NOMO-1 treated with dmso at 0.1 percent for 144 hours (cell line): ENCODE measurements at regions not wholly inside any gene's neighbourhood (a gene's known extent, or its start where the extent isn't known, plus 50 kb on each side); places are given as distances from the start of the nearest gene placed in this dataset.

Source experiments
- DNase-seq: peaks from one replicate; lab custom pipeline; 2025; ENCODE audit not compliant: unreplicated experiment; lab: John Stamatoyannopoulos, UW

DNA sequence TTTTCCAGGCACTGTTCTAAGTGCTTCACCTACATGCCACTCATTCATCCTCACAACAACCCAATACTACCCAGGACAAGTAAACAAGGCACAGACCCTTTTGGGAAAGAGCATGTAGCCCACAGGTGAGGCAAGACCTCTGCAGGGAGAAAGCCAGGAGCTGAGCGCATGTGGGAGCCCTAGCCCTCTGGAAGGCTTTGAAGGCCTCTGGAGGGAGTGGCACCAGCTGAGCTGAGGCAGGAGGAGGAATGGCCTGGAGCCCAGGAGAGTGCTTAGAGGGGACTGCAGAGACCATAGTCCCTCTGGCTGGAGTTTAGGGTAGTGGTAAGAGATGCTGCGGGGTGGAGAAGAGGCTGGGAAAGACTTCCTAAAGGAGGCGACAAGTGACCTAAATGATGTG is 516.5 kb downstream of the FUT8 start:
- no peak for DNase-seq

GRCh38 chr14:65933400-65934069 is 521.0 kb downstream of the FUT8 start:
- DNase-seq = no peak

- DNase-seq = no peak
Observed at GRCh38 chr14:65934070-65934435, 521.5 kb downstream of the FUT8 start.

- DNase-seq = no peak
Observed at GRCh38 chr14:65936342-65936975, 523.9 kb downstream of the FUT8 start.

- no peak for DNase-seq
Observed at GRCh38 chr14:65937079-65937959, 524.8 kb downstream of the FUT8 start.

- no peak for DNase-seq
Observed at GRCh38 chr14:65937960-65938316, 525.4 kb downstream of the FUT8 start.

- DNase-seq = no peak
Observed at GRCh38 chr14:65938738-65939137, 526.2 kb downstream of the FUT8 start.

- no peak for DNase-seq
Observed at GRCh38 chr14:65939184-65939583, 526.7 kb downstream of the FUT8 start.

DNA sequence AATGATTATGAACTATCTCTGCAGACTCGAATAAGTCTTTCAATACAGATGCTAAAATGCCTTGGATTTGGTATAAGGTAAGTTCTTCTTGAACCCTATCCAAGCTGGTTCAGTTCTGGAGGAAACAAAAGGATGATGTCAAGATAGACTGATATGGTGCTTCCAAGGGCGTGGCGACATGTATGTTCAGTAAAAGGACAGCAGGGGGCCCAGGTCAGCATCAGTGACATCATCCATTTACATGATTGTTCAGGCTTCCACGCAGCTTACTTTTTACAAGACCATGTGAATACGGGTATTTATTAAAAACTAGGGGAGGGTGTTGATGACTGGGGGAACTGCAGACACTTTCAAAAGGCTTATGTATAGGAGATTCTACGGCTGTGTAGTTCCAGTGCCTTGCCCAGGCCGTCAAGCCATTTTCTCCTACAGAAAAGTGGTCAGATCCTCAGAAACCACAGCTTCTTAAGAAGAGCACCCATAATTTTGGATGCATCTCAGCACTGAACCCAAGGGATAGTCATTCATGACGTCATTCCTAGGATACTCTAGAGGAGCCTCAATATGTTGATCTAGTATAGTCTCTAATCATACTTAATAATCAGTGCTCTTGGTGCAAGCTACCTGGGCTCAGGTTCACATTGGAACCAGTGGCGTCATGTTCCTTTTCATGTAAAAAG is 527.7 kb downstream of the FUT8 start:
- DNase-seq = no peak

DNA sequence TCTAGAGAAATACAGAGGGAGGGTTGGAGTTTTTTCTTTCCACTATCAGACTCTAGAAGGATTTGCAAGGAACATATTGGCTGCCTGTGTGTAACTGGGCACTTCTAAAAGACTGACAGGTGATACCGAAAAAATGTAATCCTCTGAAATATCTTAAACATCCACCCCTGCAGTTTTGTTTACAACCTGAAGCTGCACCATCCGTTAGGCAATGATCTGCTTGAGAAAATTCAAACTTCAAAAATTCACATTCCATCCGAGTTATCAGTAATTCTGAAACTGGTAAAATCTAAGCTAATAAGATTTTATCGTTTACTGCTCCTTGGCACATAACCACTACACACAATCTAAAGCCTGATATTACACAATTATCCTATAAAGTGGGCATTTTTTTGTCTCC is 528.6 kb downstream of the FUT8 start:
- DNase-seq = no peak

DNA sequence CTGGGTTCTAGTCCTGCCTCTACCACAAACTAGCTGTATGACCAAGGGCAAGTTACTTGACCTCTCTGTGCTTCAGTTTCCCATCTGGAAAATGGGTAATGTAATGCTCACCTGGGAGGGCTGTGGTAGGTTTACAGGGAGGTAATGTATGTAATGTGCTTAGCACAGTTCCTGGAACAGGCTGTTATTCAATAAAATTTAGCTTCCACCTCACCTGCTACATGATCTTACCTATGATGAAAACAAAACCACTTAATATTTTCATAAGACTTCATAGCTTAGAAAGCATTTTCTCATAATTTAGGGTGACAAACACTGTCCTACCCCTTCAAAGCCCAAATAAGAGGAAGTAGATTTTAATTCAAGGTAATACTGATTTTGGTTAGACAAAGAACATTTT is 530.6 kb downstream of the FUT8 start:
- no peak for DNase-seq

DNA sequence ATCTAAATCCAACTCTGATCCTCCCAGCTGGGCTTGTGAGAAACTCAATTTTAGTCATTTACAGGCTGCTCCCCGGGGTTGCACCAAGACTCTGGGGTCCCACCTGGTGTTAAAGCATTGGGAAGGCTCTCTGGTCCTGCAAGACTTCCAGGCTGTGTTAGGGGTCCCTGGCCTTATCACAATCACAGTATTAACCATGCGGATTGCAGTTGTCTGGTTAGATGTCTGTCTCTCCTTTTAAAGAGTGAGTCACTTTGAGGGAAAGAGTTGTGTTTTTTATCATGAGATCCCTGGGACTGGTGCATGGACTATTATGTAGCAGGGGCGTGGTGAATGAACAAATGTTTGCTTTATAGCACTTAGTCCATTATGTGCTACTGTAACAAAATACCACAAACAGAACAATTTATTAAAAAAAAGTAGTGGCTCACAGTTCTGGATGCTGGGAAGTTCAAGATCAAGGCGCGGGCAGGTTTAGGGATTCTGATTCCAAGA is 531.4 kb downstream of the FUT8 start:
- no peak for DNase-seq

DNA sequence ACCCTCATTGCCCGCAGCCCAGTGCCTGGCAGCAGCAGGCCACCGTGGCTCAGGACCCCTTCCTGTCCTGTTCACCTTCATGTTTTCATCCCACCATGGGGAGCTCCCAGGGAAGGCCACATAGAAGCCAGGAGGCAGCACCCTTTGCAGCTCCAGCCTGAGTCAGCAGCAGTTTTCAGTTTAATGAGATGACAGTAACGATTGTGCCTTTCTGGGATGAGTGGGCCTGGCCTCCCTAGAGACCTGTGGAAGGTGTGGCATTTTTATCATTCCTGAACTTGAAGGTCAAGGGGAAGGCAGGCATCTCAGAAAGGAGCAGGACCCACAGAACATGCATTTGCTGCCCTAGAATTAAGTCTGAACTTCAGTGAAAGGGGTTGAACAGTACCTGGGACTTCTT is 532.8 kb downstream of the FUT8 start:
- DNase-seq = no peak

DNA sequence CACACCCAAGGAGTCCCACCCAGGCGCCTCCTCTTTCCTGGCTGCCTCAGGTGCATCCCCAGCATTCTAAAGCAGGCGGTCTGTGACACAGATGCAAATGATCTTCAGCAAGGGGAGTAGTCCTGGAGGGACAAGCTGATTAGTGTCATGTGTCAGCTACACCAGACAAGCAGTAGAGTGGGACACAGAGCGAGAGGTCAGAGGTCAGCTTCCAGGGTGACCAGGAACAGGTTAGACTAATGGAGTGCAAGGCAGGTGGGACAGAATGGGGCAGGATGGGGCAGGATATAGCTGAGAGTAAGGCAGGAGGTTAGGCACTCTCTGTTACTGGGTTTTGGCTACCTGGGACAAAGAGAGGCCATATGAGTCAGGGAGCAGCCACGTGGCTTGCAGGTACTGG is 534.0 kb downstream of the FUT8 start:
- no peak for DNase-seq

DNA sequence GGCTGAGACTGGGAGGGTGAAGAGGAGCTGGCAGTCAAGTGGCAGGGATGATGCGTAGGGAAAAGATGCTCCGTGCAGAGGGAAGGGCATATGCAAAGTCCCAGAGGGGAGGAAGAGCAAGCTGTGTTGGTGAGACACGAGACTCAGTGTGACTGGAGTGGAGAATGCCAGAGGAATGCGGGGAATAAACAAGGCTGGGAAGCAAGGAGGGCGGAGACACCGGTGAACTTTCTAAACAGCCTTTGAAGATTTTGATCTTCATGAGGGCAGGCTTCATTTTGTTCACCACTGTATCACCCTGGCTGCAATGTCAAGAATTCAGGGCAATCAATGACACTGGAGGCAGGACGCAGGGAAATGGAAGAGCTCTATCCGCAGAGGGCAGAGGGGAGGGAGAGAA is 535.8 kb downstream of the FUT8 start:
- DNase-seq = no peak

- DNase-seq = no peak
Observed at GRCh38 chr14:65949711-65950516, 536.3 kb upstream of the CCDC196 start.

GRCh38 chr14:65954942-65955341 is 531.2 kb upstream of the CCDC196 start:
- DNase-seq = no peak

- no peak for DNase-seq
Observed at GRCh38 chr14:65957631-65958205, 528.5 kb upstream of the CCDC196 start.

- no peak for DNase-seq
Observed at GRCh38 chr14:65958664-65959562, 527.3 kb upstream of the CCDC196 start.
